A204.1 (cell line): ENCODE measurements at regions not wholly inside any gene's neighbourhood (a gene's known extent, or its start where the extent isn't known, plus 50 kb on each side); places are given as distances from the start of the nearest gene placed in this dataset.
"Not testable (repeated sequence)": the region's sequence is repeated elsewhere in the genome, so short reads cannot be mapped to it uniquely, and the experiment has no call there.

Experiments
- FAIRE-seq: peaks from 2 replicates; lab custom pipeline; 2012; peaks lifted over from hg19 to GRCh38; lab: Jason Lieb, UNC

DNA sequence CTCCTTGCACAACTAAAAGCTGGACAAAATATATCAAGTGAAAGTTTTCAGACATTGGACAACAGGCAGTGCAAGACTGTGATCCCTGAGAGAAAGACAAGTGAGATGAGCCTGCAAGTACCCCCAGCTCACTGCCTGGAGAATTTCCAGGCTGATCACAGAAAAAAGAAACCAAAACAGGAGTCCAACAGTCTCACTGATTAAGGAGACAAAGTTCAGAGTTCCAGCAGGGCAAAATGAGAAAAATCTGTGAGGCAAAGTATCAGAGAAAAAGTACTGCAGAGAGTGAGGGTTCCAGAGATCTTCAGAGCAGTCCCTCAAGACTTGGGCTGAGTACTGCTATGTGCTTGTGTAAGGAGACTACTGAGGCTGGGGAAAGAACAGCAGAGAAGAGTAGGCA, 56.0 kb upstream of the PRSS3 start:
- no peak for FAIRE-seq

DNA sequence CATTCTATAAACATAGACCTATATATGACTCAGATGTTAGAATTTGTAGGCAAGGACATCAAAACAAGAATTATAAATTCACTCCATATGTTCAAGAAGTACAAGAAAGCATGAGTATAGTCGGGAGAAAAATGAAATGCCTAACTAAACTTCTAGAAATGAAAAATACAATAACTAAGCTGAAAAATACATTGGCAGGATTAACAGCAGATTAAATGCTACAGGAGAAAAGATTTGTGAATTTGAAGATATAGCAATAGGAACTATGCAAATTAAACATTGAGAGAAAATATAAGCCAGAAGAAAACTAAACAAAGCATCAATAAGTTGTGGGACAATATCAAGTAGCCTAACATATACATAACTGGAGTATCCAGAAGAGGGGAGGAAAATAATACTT, 55.3 kb upstream of the PRSS3 start:
- FAIRE-seq, result no peak

GRCh38 chr9:33740958-33741357, 54.4 kb upstream of the PRSS3 start:
- not testable (repeated sequence) for FAIRE-seq

DNA sequence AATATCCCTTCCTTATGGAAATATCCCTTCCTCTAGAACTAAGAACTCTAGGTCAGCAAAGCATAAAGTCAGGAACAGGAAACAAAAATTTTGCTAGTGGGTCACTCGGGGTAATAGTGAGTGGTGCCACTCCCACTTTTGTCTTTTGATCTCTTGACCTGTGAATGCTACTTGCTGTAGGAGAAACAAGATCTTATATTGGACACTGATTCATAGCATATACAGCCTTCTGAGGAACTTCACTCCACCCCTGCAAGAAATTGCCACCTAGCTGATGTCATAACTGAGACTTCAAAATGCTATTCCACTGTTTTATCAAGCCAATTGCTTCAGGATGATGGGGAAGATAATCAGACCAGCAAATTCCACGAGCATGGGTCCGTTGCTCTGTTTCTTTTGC, 53.3 kb upstream of the PRSS3 start:
- FAIRE-seq, result no peak

DNA sequence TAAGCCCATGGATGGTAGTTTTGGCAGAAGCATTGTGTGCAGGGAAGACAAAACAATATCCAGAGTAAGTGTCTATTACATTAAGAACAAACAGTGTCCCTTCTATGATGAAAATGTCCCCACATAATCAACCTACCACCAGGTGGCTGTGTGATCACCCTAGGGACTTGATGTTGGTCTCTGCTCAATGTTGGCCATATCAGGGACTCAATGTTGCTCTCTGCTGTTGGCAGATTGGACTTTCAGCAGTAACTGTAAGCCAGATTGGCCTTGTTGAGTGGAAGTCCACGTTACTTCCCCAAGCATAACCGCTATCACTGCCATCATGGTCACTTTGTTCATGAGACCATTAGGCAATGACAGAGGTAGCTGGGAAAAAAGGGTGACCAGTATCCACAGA, 52.8 kb upstream of the PRSS3 start:
- no peak for FAIRE-seq
